BJ (cell line): ENCODE measurements at regions not wholly inside any gene's neighbourhood (a gene's known extent, or its start where the extent isn't known, plus 50 kb on each side); places are given as distances from the start of the nearest gene placed in this dataset.

Experiments used
- CTCF ChIA-PET: fragments of 350-600 bp; formaldehyde crosslinking; extraction: SDS; loops from one replicate; lab custom pipeline; 2021; ENCODE audit warnings: antibody characterized with exemption, inconsistent platforms; lab: Yijun Ruan, JAX
- POLR2A ChIA-PET: fragments of 300-600 bp; sonication (Branson Sonifier 250); formaldehyde crosslinking; extraction: SDS; loops from one replicate; lab custom pipeline; 2021; ENCODE audit warnings: antibody characterized with exemption; lab: Charles Lee
- DNase-seq: peaks from one replicate; pipeline ENCODE4 v3.0.0-alpha.2; 2011; ENCODE audit warnings: low read depth
- H3K27me3 ChIP-seq: 2 replicates; pipeline ENCODE4 v1.6.0; 2011; ENCODE audit warnings: low read length; ENCODE audit not compliant: control insufficient read depth, insufficient read depth
- H3K36me3 ChIP-seq: 2 replicates; pipeline ENCODE4 v1.5.1; 2011; ENCODE audit warnings: low read length; ENCODE audit not compliant: control insufficient read depth, insufficient read depth
- H3K4me3 ChIP-seq: 2 replicates; pipeline ENCODE4 v1.5.1; 2011; ENCODE audit warnings: low read depth, mild to moderate bottlenecking, control low read depth, low read length
- CTCF ChIP-seq: IDR thresholded peaks from 2 replicates; pipeline ENCODE4 v1.5.1; 2011; ENCODE audit warnings: low read depth, mild to moderate bottlenecking, control low read depth, inconsistent platforms, low read length, moderate library complexity; ENCODE audit not compliant: insufficient read depth

GRCh38 chr1:17926906-17927305 lies 171.8 kb downstream of the ACTL8 start:
- DNase-seq: no peak
- Histone ChIP-seq H3K4me3 (no peak overlapping the region), H3K36me3 (no peaks in the 10 kb centered on the region), H3K27me3 (no peaks in the 10 kb centered on the region; the same call in 1 of the 2 replicates)
- ChIA-PET POLR2A (no interaction called here), CTCF (no interaction called here)
- TF ChIP-seq CTCF: no peak

- no peak for DNase-seq
- no peak for TF ChIP-seq CTCF
- Histone ChIP-seq H3K27me3 (no peaks in the 10 kb centered on the region; the same call in 1 of the 2 replicates), H3K4me3 (no peak overlapping the region), H3K36me3 (no peaks in the 10 kb centered on the region)
- POLR2A ChIA-PET: no interaction called here
- CTCF ChIA-PET: interaction anchor here (2.4 kb wide), 1 partner anchor 13 kb away, joined by 6 read pairs; no protein-coding TSS in a partner anchor
These were observed 172.8 kb downstream of the ACTL8 start for GRCh38 chr1:17927952-17928351.

- no peak overlapping the region for H3K4me3 ChIP-seq
- no peak for TF ChIP-seq CTCF
- CTCF ChIA-PET: interaction anchor here (1.2 to 2.4 kb wide), 2 partner anchors 12 to 652 kb away, joined by 3 to 6 read pairs; no protein-coding TSS in a partner anchor
- H3K36me3 ChIP-seq: no peaks in the 10 kb centered on the region
- no peak for DNase-seq
- H3K27me3 ChIP-seq: peaks cover 1% of the 10 kb centered on the region; the same call in 1 of the 2 replicates
- POLR2A ChIA-PET: no interaction called here
These were observed 174.1 kb downstream of the ACTL8 start for GRCh38 chr1:17929224-17929623.

GRCh38 chr1:17930635-17931034 lies 175.5 kb downstream of the ACTL8 start:
- Histone ChIP-seq H3K4me3 (no peak overlapping the region), H3K27me3 (peaks cover 1% of the 10 kb centered on the region; the same call in 1 of the 2 replicates), H3K36me3 (no peaks in the 10 kb centered on the region)
- ChIA-PET POLR2A (no interaction called here), CTCF (interaction anchor here (1.2 kb wide), 1 partner anchor 651 kb away, joined by 3 read pairs; no protein-coding TSS in a partner anchor)
- no peak for DNase-seq
- no peak for TF ChIP-seq CTCF

- POLR2A ChIA-PET: no interaction called here
- CTCF ChIA-PET: interaction anchor here (1.6 kb wide), 1 partner anchor 10 kb away, joined by 5 read pairs; no protein-coding TSS in a partner anchor
These were observed 175.4 kb upstream of the IGSF21 start for GRCh38 chr1:17932164-17932563.

More at GRCh38 chr1:17932164-17932563, 175.4 kb upstream of the IGSF21 start:
- peaks cover 1% of the 10 kb centered on the region; the same call in 1 of the 2 replicates for H3K27me3 ChIP-seq
- H3K36me3 ChIP-seq: no peaks in the 10 kb centered on the region
- no peak for TF ChIP-seq CTCF
- no peak for DNase-seq
- H3K4me3 ChIP-seq: no peak overlapping the region
